K562 (cell line): ENCODE measurements at regions not wholly inside any gene's neighbourhood (a gene's known extent, or its start where the extent isn't known, plus 50 kb on each side); places are given as distances from the start of the nearest gene placed in this dataset.

ENCODE experiments used
- ATAC-seq: fragments of 200-7000 bp; cut with Tn5 transposase; 3 replicates; pipeline ENCODE4 v1.9.1; 2020; ENCODE audit warnings: moderate library complexity
- BruUV-seq: library from RNA; stranded (reverse); fragments of 400-500 nt; replicated peaks from 2 replicates; lab custom pipeline; 2021; lab: Mats Ljungman, UMichigan
- CTCF ChIA-PET: fragments of 300-600 bp; formaldehyde crosslinking; extraction: SDS; loops from one replicate; lab custom pipeline; 2021; ENCODE audit warnings: low intra/inter-chr PET ratio; lab: Yijun Ruan, JAX
- POLR2A ChIA-PET: fragments of 300-600, 350-650 bp; sonication (Branson Sonifier 250); formaldehyde crosslinking; extraction: SDS; loops from one replicate; lab custom pipeline; 2021; ENCODE audit warnings: antibody characterized with exemption, inconsistent platforms; lab: Yijun Ruan, JAX
- DNase-seq, 4 experiments: peaks; one replicate each; pipeline versions ENCODE4 v3.0.0 to v3.0.0-alpha.2; 2011 to 2018; ENCODE audit warnings: low spot score in 3 of 4, mixed read lengths in 3 of 4; ENCODE audit errors: extremely low read depth in 1 of 4
- FAIRE-seq: peaks from 2 replicates; lab custom pipeline; 2011; peaks lifted over from hg19 to GRCh38; lab: Jason Lieb, UNC
- H2AFZ ChIP-seq: 2 replicates; pipeline ENCODE4 v1.6.0; 2011; ENCODE audit warnings: low read depth, low read length, control low read depth, inconsistent platforms
- H3K27ac ChIP-seq: fragments of 200-600 bp; 3 replicates; pipeline ENCODE4 v1.8.0; 2011; ENCODE audit warnings: low read depth, mild to moderate bottlenecking, control low read depth, inconsistent platforms, low read length, moderate library complexity, mixed read lengths; ENCODE audit errors: extremely low read depth
- H3K27me3 ChIP-seq, 2 experiments: fragments of 300-600 bp in 1 of 2; 2 replicates in 1 of 2; 3 replicates in 1 of 2; pipeline versions ENCODE4 v1.6.0 to v1.8.0; 2011; ENCODE audit warnings: inconsistent platforms in 2 of 2, low read length in 2 of 2, mild to moderate bottlenecking in 1 of 2, mixed read lengths in 1 of 2, moderate library complexity in 1 of 2; ENCODE audit not compliant: control insufficient read depth in 2 of 2, insufficient read depth in 2 of 2
- H3K36me3 ChIP-seq: fragments of 300-600 bp; 3 replicates; pipeline ENCODE4 v1.8.0; 2011; ENCODE audit warnings: mild to moderate bottlenecking, low read length, inconsistent platforms; ENCODE audit not compliant: control insufficient read depth, insufficient read depth
- H3K4me1 ChIP-seq, 2 experiments: fragments of 200-600 bp in 1 of 2; replicated peaks in 1 of 2; 2 replicates in 1 of 2; 3 replicates in 1 of 2; pipeline versions ENCODE4 v1.5.1 to v1.8.0; 2011; ENCODE audit warnings: inconsistent platforms in 2 of 2, low read length in 2 of 2, mild to moderate bottlenecking in 1 of 2, mixed read lengths in 1 of 2, moderate library complexity in 1 of 2; ENCODE audit not compliant: control insufficient read depth in 2 of 2, insufficient read depth in 2 of 2
- H3K4me2 ChIP-seq: 2 replicates; pipeline ENCODE4 v1.6.1; 2011; ENCODE audit warnings: low read length, control low read depth, inconsistent platforms, mixed read lengths; ENCODE audit not compliant: insufficient read depth
- H3K4me3 ChIP-seq: fragments of 200-600 bp; sonication (generic), shearing (Covaris generic); 2 replicates; pipeline ENCODE4 v1.5.1; 2016; ENCODE audit warnings: control low read depth, inconsistent platforms
- H3K79me2 ChIP-seq: fragments of 200-600 bp; 3 replicates; pipeline ENCODE4 v1.8.0; 2011; ENCODE audit warnings: low read length, inconsistent platforms; ENCODE audit not compliant: control insufficient read depth, insufficient read depth
- H3K9ac ChIP-seq, 2 experiments: 2 replicates each; pipeline versions ENCODE4 v1.6.0 to v1.6.1; 2011; ENCODE audit warnings: low read depth in 2 of 2, low read length in 2 of 2, control low read depth in 1 of 2, inconsistent platforms in 1 of 2, mild to moderate bottlenecking in 1 of 2, mixed read lengths in 1 of 2; ENCODE audit not compliant: insufficient read depth in 1 of 2
- H3K9me1 ChIP-seq: one replicate; pipeline ENCODE4 v1.6.0; 2011; ENCODE audit warnings: inconsistent platforms, mild to moderate bottlenecking, low read length, moderate library complexity; ENCODE audit not compliant: control insufficient read depth, insufficient read depth
- H3K9me3 ChIP-seq: replicated peaks from 2 replicates; pipeline ENCODE4 v1.5.1; 2011; ENCODE audit warnings: low read depth, low read length, inconsistent platforms; ENCODE audit not compliant: control insufficient read depth, insufficient read depth
- H4K20me1 ChIP-seq: replicated peaks from 2 replicates; pipeline ENCODE4 v1.6.1; 2011; ENCODE audit warnings: low read length, inconsistent platforms, mixed read lengths; ENCODE audit not compliant: control insufficient read depth, insufficient read depth
- CBFA2T2 ChIP-seq: fragments of 450-650 bp; conservative IDR thresholded peaks from 2 replicates; pipeline ENCODE4 v1.6.1; 2017; ENCODE audit warnings: mild to moderate bottlenecking
- CCNT2 ChIP-seq: IDR thresholded peaks from 2 replicates; pipeline ENCODE4 v1.6.1; 2011; ENCODE audit warnings: borderline replicate concordance, low read depth, mild to moderate bottlenecking, moderate library complexity, mixed read lengths, low read length; ENCODE audit not compliant: insufficient read length; ENCODE audit errors: extremely low read depth
- E2F3 ChIP-seq: fragments of 250-450 bp; sonication (Bioruptor Pico); IDR thresholded peaks from 2 replicates; pipeline ENCODE4 v1.4.0; 2020; ENCODE audit warnings: mild to moderate bottlenecking
- ETV1 ChIP-seq: fragments of 450-650 bp; conservative IDR thresholded peaks from 2 replicates; pipeline ENCODE4 v1.6.1; 2016; ENCODE audit warnings: missing genetic modification characterization, control low read depth, low read depth, missing compliant biosample characterization
- KLF1 ChIP-seq: fragments of 450-650 bp; IDR thresholded peaks from 2 replicates; pipeline ENCODE4 v1.6.1; 2016; ENCODE audit warnings: missing genetic modification characterization, missing compliant biosample characterization
- MYBL2 ChIP-seq, 2 experiments: fragments of 450-650 bp in 1 of 2; sonication (generic) in 1 of 2; formaldehyde crosslinking in 1 of 2; IDR thresholded peaks; 2 replicates each; pipeline versions ENCODE4 v1.6.1 to v1.8.1; 2017 to 2022; ENCODE audit warnings: borderline replicate concordance in 1 of 2, inconsistent platforms in 1 of 2, low read depth in 1 of 2, mild to moderate bottlenecking in 1 of 2, missing genetic modification reagents in 1 of 2, moderate library complexity in 1 of 2
- PTBP1 ChIP-seq: fragments of 200-400 bp; formaldehyde crosslinking; IDR thresholded peaks from 2 replicates; pipeline ENCODE4 v1.6.1; 2017; ENCODE audit warnings: low read depth, low read length
- TFAM ChIP-seq: fragments of 250-450 bp; sonication (Bioruptor Pico); conservative IDR thresholded peaks from 2 replicates; pipeline ENCODE4 v1.5.0; 2021; ENCODE audit warnings: mild to moderate bottlenecking, moderate library complexity
- YY1 ChIP-seq, 3 experiments: IDR thresholded peaks; 2 replicates each; pipeline ENCODE4 v1.6.1; 2011; ENCODE audit warnings: low read length in 2 of 3, mild to moderate bottlenecking in 2 of 3, moderate library complexity in 2 of 3, borderline replicate concordance in 1 of 3, control low read depth in 1 of 3, low read depth in 1 of 3; ENCODE audit not compliant: insufficient read depth in 3 of 3, insufficient replicate concordance in 2 of 3, control insufficient read depth in 1 of 3, insufficient read length in 1 of 3; ENCODE audit errors: extremely low read depth in 1 of 3
- ZNF395 ChIP-seq: fragments of 200-800 bp; sonication (Bioruptor generic); IDR thresholded peaks from 2 replicates; pipeline ENCODE4 v1.6.1; 2017; ENCODE audit warnings: missing genetic modification characterization, missing compliant biosample characterization
- ZNF583 ChIP-seq: fragments of 250-450 bp; sonication (Bioruptor Pico); IDR thresholded peaks from 2 replicates; pipeline ENCODE4 v1.4.0; 2020
- WGBS: fragments of 100-300 bp; shearing (Covaris generic); methylation state at CpG from one replicate; pipeline ENCODE4 v1.1.6; 2016; ENCODE audit warnings: low coverage, mixed read lengths; ENCODE audit not compliant: insufficient coverage; ENCODE audit errors: missing lambda C conversion rate; 5-methylcytosine and 5-hydroxymethylcytosine counted together
- in situ Hi-C: fragments of 300-500 bp; cut with MboI; formaldehyde crosslinking; loops from 4 replicates; pipeline ENCODE4 v1.15.0; 2018; ENCODE audit warnings: inconsistent platforms, mixed read lengths
- intact Hi-C: fragments of 100-400 bp; cut with micrococcal nuclease; formaldehyde crosslinking; loops from 2 replicates; pipeline ENCODE4 v1.14.2; 2022
- TF ChIP-seq, protein P1 (sequence below): fragments of 250-450 bp; sonication (Bioruptor Pico); IDR thresholded peaks from 2 replicates; pipeline ENCODE4 v1.9.0; 2021; ENCODE audit warnings: mild to moderate bottlenecking
- TF ChIP-seq, protein P2 (sequence below): fragments of 250-450 bp; sonication (Bioruptor Pico); IDR thresholded peaks from 2 replicates; pipeline ENCODE4 v1.8.0; 2022; ENCODE audit warnings: inconsistent platforms, mild to moderate bottlenecking, moderate library complexity, borderline replicate concordance
- TF ChIP-seq, protein P3 (sequence below): fragments of 450-650 bp; IDR thresholded peaks from 2 replicates; pipeline ENCODE4 v1.6.1; 2018; ENCODE audit warnings: mild to moderate bottlenecking, low read depth; ENCODE audit not compliant: partially characterized antibody
- TF ChIP-seq, protein P4 (sequence below): fragments of 450-650 bp; IDR thresholded peaks from 2 replicates; pipeline ENCODE4 v1.7.0; 2016; ENCODE audit warnings: borderline replicate concordance

GRCh38 chr2:44060990-44061389, 65.2 kb upstream of the LRPPRC start:
- ATAC-seq (no peak), DNase-seq (no peak), FAIRE-seq (no peak)
- WGBS: 0% methylated on average over 1 of the region's 1 CpG
- ChIA-PET POLR2A (interaction anchor here (1.0 kb wide), 1 partner anchor 8 kb away, joined by 3 read pairs; no protein-coding TSS in a partner anchor), CTCF (no interaction called here)
- H3K9me1 ChIP-seq: no peaks in the 10 kb centered on the region
- H3K27ac ChIP-seq: no peak overlapping the region
- no peaks in the 10 kb centered on the region for H3K4me1 ChIP-seq
- H3K27me3 ChIP-seq: peaks cover 18 to 22% of the 10 kb centered on the region in 2 experiments; a peak in 4 of 5 replicates
- in situ Hi-C loops: no loop called here
- no peaks in the 10 kb centered on the region for H3K36me3 ChIP-seq
- H4K20me1 ChIP-seq: no peaks in the 10 kb centered on the region
- no peaks in the 10 kb centered on the region for H3K9me3 ChIP-seq
- no peak overlapping the region for H3K4me2 ChIP-seq
- intact Hi-C loops: no loop called here
- BruUV-seq: no TSS peak
- H3K4me3 ChIP-seq: no peak overlapping the region
- H3K9ac ChIP-seq: no peak overlapping the region
- H3K79me2 ChIP-seq: no peaks in the 10 kb centered on the region
- no peak overlapping the region for H2AFZ ChIP-seq
- TF ChIP-seq ETV1 (tag) (no peak), PTBP1 (no peak), E2F3 (CRISPR knock-in tag) (no peak), ZNF583 (CRISPR knock-in tag) (no peak), CBFA2T2 (no peak), KLF1 (no peak), ZNF395 (CRISPR knock-in tag) (no peak), YY1 (IDR thresholded peaks at IDR 0.05; ENCODE audit: borderline replicate concordance in 1 of 3, control insufficient read depth in 1 of 3, extremely low read depth in 1 of 3, insufficient read depth in 3 of 3, insufficient read length in 1 of 3, insufficient replicate concordance in 2 of 3, low read depth in 1 of 3, low read length in 2 of 3) (no peak), CCNT2 (no peak), TFAM (CRISPR knock-in tag) (no peak), MYBL2 (IDR thresholded peaks at IDR 0.05; ENCODE audit: low read depth) (no peak), MYBL2 (CRISPR knock-in tag; IDR thresholded peaks at IDR 0.05; ENCODE audit: borderline replicate concordance) (no peak)
- TF ChIP-seq, protein P1, sequence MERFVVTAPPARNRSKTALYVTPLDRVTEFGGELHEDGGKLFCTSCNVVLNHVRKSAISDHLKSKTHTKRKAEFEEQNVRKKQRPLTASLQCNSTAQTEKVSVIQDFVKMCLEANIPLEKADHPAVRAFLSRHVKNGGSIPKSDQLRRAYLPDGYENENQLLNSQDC (CRISPR knock-in tag): no peak
- TF ChIP-seq, protein P2, sequence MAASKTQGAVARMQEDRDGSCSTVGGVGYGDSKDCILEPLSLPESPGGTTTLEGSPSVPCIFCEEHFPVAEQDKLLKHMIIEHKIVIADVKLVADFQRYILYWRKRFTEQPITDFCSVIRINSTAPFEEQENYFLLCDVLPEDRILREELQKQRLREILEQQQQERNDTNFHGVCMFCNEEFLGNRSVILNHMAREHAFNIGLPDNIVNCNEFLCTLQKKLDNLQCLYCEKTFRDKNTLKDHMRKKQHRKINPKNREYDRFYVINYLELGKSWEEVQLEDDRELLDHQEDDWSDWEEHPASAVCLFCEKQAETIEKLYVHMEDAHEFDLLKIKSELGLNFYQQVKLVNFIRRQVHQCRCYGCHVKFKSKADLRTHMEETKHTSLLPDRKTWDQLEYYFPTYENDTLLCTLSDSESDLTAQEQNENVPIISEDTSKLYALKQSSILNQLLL (CRISPR knock-in tag): no peak
- TF ChIP-seq, protein P3, sequence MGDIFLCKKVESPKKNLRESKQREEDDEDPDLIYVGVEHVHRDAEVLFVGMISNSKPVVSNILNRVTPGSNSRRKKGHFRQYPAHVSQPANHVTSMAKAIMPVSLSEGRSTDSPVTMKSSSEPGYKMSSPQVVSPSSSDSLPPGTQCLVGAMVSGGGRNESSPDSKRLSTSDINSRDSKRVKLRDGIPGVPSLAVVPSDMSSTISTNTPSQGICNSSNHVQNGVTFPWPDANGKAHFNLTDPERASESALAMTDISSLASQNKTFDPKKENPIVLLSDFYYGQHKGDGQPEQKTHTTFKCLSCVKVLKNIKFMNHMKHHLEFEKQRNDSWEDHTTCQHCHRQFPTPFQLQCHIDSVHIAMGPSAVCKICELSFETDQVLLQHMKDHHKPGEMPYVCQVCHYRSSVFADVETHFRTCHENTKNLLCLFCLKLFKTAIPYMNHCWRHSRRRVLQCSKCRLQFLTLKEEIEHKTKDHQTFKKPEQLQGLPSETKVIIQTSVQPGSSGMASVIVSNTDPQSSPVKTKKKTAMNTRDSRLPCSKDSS: no peak
- TF ChIP-seq, protein P4, sequence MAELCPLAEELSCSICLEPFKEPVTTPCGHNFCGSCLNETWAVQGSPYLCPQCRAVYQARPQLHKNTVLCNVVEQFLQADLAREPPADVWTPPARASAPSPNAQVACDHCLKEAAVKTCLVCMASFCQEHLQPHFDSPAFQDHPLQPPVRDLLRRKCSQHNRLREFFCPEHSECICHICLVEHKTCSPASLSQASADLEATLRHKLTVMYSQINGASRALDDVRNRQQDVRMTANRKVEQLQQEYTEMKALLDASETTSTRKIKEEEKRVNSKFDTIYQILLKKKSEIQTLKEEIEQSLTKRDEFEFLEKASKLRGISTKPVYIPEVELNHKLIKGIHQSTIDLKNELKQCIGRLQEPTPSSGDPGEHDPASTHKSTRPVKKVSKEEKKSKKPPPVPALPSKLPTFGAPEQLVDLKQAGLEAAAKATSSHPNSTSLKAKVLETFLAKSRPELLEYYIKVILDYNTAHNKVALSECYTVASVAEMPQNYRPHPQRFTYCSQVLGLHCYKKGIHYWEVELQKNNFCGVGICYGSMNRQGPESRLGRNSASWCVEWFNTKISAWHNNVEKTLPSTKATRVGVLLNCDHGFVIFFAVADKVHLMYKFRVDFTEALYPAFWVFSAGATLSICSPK: no peak
